ENCODE measurements at regions not wholly inside any gene's neighbourhood (a gene's known extent, or its start where the extent isn't known, plus 50 kb on each side); places are given as distances from the start of the nearest gene placed in this dataset.

- TF ChIP-seq CTCF (conservative IDR thresholded peaks at IDR 0.05), result no peak
- no peak for TF ChIP-seq ZFX (IDR thresholded peaks at IDR 0.05)
Observed at GRCh38 chr4:102439812-102440211, 61.3 kb upstream of the NFKB1 start.
